ENCODE measurements at regions not wholly inside any gene's neighbourhood (a gene's known extent, or its start where the extent isn't known, plus 50 kb on each side); places are given as distances from the start of the nearest gene placed in this dataset.

DNA sequence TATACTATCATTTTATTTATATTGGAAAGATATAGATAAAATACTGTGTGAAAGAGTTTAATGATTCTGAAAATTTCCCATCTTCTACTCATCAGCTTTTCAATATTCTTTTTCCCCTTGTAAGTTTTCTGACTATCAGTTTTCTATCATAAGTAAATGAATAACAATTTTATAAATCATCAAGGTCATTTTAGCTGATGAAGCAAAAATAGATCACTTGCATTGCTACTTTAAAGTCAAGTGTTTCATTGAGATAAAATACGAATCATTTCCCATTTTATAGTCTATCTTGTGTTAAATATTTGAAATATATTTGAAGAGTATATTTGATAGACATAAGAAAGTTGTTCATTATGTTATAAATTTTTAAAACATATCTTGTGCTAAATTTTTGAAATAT lies 811.0 kb upstream of the GALNTL6 start:
- TF ChIP-seq, protein P1, sequence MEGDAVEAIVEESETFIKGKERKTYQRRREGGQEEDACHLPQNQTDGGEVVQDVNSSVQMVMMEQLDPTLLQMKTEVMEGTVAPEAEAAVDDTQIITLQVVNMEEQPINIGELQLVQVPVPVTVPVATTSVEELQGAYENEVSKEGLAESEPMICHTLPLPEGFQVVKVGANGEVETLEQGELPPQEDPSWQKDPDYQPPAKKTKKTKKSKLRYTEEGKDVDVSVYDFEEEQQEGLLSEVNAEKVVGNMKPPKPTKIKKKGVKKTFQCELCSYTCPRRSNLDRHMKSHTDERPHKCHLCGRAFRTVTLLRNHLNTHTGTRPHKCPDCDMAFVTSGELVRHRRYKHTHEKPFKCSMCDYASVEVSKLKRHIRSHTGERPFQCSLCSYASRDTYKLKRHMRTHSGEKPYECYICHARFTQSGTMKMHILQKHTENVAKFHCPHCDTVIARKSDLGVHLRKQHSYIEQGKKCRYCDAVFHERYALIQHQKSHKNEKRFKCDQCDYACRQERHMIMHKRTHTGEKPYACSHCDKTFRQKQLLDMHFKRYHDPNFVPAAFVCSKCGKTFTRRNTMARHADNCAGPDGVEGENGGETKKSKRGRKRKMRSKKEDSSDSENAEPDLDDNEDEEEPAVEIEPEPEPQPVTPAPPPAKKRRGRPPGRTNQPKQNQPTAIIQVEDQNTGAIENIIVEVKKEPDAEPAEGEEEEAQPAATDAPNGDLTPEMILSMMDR (IDR thresholded peaks at IDR 0.05 in 2 of 3, conservative IDR thresholded peaks at IDR 0.05 in 1 of 3; ENCODE audit: borderline replicate concordance in 1 of 3, insufficient read depth in 1 of 3, low read depth in 2 of 3, low read length in 2 of 3) = no peak
- no peak for TF ChIP-seq EZH2phosphoT487 (IDR thresholded peaks at IDR 0.05; ENCODE audit: borderline replicate concordance)
- TF ChIP-seq POLR2A (IDR thresholded peaks at IDR 0.05; ENCODE audit: borderline replicate concordance, extremely low read depth, insufficient read depth, insufficient read length) = no peak
- TF ChIP-seq SIN3A (IDR thresholded peaks at IDR 0.05; ENCODE audit: low read depth) = no peak
- no peak for TF ChIP-seq ZNF274 (IDR thresholded peaks at IDR 0.05; ENCODE audit: low read depth, low read length)
- TF ChIP-seq, protein P2, sequence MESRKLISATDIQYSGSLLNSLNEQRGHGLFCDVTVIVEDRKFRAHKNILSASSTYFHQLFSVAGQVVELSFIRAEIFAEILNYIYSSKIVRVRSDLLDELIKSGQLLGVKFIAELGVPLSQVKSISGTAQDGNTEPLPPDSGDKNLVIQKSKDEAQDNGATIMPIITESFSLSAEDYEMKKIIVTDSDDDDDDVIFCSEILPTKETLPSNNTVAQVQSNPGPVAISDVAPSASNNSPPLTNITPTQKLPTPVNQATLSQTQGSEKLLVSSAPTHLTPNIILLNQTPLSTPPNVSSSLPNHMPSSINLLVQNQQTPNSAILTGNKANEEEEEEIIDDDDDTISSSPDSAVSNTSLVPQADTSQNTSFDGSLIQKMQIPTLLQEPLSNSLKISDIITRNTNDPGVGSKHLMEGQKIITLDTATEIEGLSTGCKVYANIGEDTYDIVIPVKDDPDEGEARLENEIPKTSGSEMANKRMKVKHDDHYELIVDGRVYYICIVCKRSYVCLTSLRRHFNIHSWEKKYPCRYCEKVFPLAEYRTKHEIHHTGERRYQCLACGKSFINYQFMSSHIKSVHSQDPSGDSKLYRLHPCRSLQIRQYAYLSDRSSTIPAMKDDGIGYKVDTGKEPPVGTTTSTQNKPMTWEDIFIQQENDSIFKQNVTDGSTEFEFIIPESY (IDR thresholded peaks at IDR 0.05; ENCODE audit: extremely low read depth, insufficient replicate concordance, low read length) = no peak
- TF ChIP-seq CEBPB (IDR thresholded peaks at IDR 0.05; ENCODE audit: low read depth) = no peak
- no peak for TF ChIP-seq POLR2AphosphoS5 (IDR thresholded peaks at IDR 0.05; ENCODE audit: low read depth, low read length)
- TF ChIP-seq JUND (IDR thresholded peaks at IDR 0.05) = no peak
